ENCODE measurements at regions not wholly inside any gene's neighbourhood (a gene's known extent, or its start where the extent isn't known, plus 50 kb on each side); places are given as distances from the start of the nearest gene placed in this dataset.

GRCh38 chr1:215453440-215453839 is 113.7 kb upstream of the KCTD3 start:
- TF ChIP-seq POLR2A (IDR thresholded peaks at IDR 0.05) (no peak), CTCF (IDR thresholded peaks at IDR 0.05) (no peak), POLR2AphosphoS5 (IDR thresholded peaks at IDR 0.05) (no peak)

Measured in transverse colon (tissue), 4 donors.